ENCODE measurements at regions not wholly inside any gene's neighbourhood (a gene's known extent, or its start where the extent isn't known, plus 50 kb on each side); places are given as distances from the start of the nearest gene placed in this dataset.

DNA sequence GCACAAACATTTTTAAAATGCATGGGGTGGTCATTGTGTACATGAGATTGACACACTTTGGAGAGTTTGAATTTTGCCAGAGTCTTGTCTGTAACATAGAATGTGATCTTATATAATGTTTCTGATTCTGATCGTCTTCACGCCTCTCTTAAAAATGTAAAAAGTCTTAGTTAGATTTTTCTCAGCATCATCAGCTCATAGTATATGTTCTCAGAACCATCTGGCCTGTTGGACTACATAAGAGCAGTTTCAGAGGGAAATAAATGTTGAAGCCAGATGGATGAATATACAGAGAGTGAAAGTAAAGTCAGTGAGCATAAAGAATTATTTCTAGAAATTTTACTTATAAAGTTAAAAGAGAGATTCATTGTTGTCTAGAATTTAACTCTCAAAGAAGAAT is 789.9 kb upstream of the MIR17HG start (continued):
- TF ChIP-seq, protein P1, sequence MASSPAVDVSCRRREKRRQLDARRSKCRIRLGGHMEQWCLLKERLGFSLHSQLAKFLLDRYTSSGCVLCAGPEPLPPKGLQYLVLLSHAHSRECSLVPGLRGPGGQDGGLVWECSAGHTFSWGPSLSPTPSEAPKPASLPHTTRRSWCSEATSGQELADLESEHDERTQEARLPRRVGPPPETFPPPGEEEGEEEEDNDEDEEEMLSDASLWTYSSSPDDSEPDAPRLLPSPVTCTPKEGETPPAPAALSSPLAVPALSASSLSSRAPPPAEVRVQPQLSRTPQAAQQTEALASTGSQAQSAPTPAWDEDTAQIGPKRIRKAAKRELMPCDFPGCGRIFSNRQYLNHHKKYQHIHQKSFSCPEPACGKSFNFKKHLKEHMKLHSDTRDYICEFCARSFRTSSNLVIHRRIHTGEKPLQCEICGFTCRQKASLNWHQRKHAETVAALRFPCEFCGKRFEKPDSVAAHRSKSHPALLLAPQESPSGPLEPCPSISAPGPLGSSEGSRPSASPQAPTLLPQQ (tag by site-specific recombination; IDR thresholded peaks at IDR 0.05): no peak
- TF ChIP-seq ZNF146 (tag by site-specific recombination; IDR thresholded peaks at IDR 0.05) (no peak), ZNF654 (tag by site-specific recombination; IDR thresholded peaks at IDR 0.05; ENCODE audit: low read depth) (no peak)
- TF ChIP-seq, protein P2, sequence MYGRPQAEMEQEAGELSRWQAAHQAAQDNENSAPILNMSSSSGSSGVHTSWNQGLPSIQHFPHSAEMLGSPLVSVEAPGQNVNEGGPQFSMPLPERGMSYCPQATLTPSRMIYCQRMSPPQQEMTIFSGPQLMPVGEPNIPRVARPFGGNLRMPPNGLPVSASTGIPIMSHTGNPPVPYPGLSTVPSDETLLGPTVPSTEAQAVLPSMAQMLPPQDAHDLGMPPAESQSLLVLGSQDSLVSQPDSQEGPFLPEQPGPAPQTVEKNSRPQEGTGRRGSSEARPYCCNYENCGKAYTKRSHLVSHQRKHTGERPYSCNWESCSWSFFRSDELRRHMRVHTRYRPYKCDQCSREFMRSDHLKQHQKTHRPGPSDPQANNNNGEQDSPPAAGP (tag by site-specific recombination; IDR thresholded peaks at IDR 0.05): no peak
- TF ChIP-seq, protein P3, sequence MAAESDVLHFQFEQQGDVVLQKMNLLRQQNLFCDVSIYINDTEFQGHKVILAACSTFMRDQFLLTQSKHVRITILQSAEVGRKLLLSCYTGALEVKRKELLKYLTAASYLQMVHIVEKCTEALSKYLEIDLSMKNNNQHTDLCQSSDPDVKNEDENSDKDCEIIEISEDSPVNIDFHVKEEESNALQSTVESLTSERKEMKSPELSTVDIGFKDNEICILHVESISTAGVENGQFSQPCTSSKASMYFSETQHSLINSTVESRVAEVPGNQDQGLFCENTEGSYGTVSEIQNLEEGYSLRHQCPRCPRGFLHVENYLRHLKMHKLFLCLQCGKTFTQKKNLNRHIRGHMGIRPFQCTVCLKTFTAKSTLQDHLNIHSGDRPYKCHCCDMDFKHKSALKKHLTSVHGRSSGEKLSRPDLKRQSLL (tag by site-specific recombination; IDR thresholded peaks at IDR 0.05): no peak

DNA sequence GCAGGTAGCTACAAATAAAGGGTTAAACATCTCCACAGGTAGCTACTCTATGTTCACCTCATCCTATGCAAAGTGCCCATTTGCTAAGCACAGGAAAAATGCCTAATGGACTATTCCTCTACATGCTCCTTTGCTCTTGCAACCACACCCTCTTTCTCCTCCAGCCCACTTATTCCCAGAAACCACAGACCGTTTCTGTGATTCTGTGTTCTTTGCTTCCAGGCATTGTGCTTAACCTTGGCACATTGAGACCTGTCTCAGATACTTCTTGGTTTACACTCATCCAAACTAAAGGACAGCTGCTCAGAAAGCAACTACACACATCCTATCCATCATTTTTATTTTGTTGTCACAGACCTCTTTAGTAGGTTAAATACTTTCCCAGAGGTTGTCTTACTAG is 785.0 kb upstream of the MIR17HG start:
- H3K9me3 ChIP-seq (ENCODE audit: control insufficient read depth, insufficient read depth, low read depth, low read length): no peaks in the 10 kb centered on the region
- H3K27ac ChIP-seq (ENCODE audit: extremely low read depth, low read depth, low read length): no peak overlapping the region
- TF ChIP-seq ZFHX2 (tag by site-specific recombination; conservative IDR thresholded peaks at IDR 0.05) (no peak), ZNF670 (tag by site-specific recombination; IDR thresholded peaks at IDR 0.05; ENCODE audit: low read depth) (no peak), ZNF214 (tag by site-specific recombination; IDR thresholded peaks at IDR 0.05; ENCODE audit: borderline replicate concordance) (no peak), ZNF114 (tag by site-specific recombination; IDR thresholded peaks at IDR 0.05) (no peak), ZNF423 (tag by site-specific recombination; IDR thresholded peaks at IDR 0.05) (no peak), ZNF211 (tag by site-specific recombination; IDR thresholded peaks at IDR 0.05; ENCODE audit: low read depth) (no peak), ZNF785 (tag by site-specific recombination; IDR thresholded peaks at IDR 0.05) (no peak), ZNF341 (tag by site-specific recombination; IDR thresholded peaks at IDR 0.05; ENCODE audit: low read depth) (no peak), KLF7 (tag by site-specific recombination; IDR thresholded peaks at IDR 0.05; ENCODE audit: borderline replicate concordance) (no peak), GLIS2 (tag by site-specific recombination; IDR thresholded peaks at IDR 0.05) (no peak), ZNF701 (tag by site-specific recombination; IDR thresholded peaks at IDR 0.05) (no peak), SCRT2 (tag by site-specific recombination; IDR thresholded peaks at IDR 0.05) (no peak), ZNF366 (tag by site-specific recombination; conservative IDR thresholded peaks at IDR 0.05) (no peak), HOXA7 (CRISPR knock-in tag; IDR thresholded peaks at IDR 0.05; ENCODE audit: borderline replicate concordance) (no peak), ZNF621 (tag by site-specific recombination; IDR thresholded peaks at IDR 0.05) (no peak)
- TF ChIP-seq, protein P4, sequence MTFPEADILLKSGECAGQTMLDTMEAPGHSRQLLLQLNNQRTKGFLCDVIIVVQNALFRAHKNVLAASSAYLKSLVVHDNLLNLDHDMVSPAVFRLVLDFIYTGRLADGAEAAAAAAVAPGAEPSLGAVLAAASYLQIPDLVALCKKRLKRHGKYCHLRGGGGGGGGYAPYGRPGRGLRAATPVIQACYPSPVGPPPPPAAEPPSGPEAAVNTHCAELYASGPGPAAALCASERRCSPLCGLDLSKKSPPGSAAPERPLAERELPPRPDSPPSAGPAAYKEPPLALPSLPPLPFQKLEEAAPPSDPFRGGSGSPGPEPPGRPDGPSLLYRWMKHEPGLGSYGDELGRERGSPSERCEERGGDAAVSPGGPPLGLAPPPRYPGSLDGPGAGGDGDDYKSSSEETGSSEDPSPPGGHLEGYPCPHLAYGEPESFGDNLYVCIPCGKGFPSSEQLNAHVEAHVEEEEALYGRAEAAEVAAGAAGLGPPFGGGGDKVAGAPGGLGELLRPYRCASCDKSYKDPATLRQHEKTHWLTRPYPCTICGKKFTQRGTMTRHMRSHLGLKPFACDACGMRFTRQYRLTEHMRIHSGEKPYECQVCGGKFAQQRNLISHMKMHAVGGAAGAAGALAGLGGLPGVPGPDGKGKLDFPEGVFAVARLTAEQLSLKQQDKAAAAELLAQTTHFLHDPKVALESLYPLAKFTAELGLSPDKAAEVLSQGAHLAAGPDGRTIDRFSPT (tag by site-specific recombination; IDR thresholded peaks at IDR 0.05): no peak
- TF ChIP-seq, protein P5, sequence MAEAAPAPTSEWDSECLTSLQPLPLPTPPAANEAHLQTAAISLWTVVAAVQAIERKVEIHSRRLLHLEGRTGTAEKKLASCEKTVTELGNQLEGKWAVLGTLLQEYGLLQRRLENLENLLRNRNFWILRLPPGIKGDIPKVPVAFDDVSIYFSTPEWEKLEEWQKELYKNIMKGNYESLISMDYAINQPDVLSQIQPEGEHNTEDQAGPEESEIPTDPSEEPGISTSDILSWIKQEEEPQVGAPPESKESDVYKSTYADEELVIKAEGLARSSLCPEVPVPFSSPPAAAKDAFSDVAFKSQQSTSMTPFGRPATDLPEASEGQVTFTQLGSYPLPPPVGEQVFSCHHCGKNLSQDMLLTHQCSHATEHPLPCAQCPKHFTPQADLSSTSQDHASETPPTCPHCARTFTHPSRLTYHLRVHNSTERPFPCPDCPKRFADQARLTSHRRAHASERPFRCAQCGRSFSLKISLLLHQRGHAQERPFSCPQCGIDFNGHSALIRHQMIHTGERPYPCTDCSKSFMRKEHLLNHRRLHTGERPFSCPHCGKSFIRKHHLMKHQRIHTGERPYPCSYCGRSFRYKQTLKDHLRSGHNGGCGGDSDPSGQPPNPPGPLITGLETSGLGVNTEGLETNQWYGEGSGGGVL (tag by site-specific recombination; IDR thresholded peaks at IDR 0.05): no peak
- CTCF ChIA-PET: no interaction called here
- no peak overlapping the region for H3K4me3 ChIP-seq (ENCODE audit: low read depth, low read length)
- POLR2A ChIA-PET: no interaction called here
- H3K4me1 ChIP-seq (ENCODE audit: control insufficient read depth, insufficient read depth, low read length): no peaks in the 10 kb centered on the region
- H3K36me3 ChIP-seq (ENCODE audit: control insufficient read depth in 2 of 2, insufficient read depth in 1 of 2, low read length in 2 of 2): no peaks in the 10 kb centered on the region

Data from HEK293 (cell line).